IMR-90 (cell line): ENCODE measurements at regions not wholly inside any gene's neighbourhood (a gene's known extent, or its start where the extent isn't known, plus 50 kb on each side); places are given as distances from the start of the nearest gene placed in this dataset.

Experiments
- ATAC-seq: fragments of 200-7000 bp; cut with Tn5 transposase; 2 replicates; pipeline ENCODE4 v1.9.1; 2020; ENCODE audit warnings: low read depth, mild to moderate bottlenecking, moderate library complexity
- BruUV-seq: library from RNA; stranded (reverse); fragments of 400-500 nt; replicated peaks from 2 replicates; lab custom pipeline; 2021; lab: Mats Ljungman, UMichigan
- CTCF ChIA-PET: fragments of 300-600 bp; formaldehyde crosslinking; extraction: SDS; loops from one replicate; lab custom pipeline; 2021; ENCODE audit warnings: antibody characterized with exemption; lab: Yijun Ruan, JAX
- POLR2A ChIA-PET: fragments of 300-600 bp; sonication (Branson Sonifier 250); formaldehyde crosslinking; loops from one replicate; lab custom pipeline; 2022; ENCODE audit warnings: antibody characterized with exemption; ENCODE audit not compliant: unreplicated experiment; lab: Charles Lee
- DNase-seq: peaks from one replicate; pipeline ENCODE4 v3.0.0; 2013
- H2AFZ ChIP-seq: replicated peaks from 2 replicates; pipeline ENCODE3; 2013; ENCODE audit warnings: low read length, mild to moderate bottlenecking; ENCODE audit not compliant: poor library complexity
- H2AK5ac ChIP-seq: 2 replicates; pipeline ENCODE4 v1.6.1; 2013; ENCODE audit warnings: low read depth, low read length, inconsistent platforms
- H2AK9ac ChIP-seq: replicated peaks from 2 replicates; pipeline ENCODE3; 2013; ENCODE audit warnings: mild to moderate bottlenecking, low read depth, low read length, moderate library complexity; ENCODE audit not compliant: poor library complexity
- H2BK120ac ChIP-seq: 2 replicates; pipeline ENCODE4 v1.6.1; 2013; ENCODE audit warnings: low read depth, low read length, inconsistent platforms
- H2BK15ac ChIP-seq: 3 replicates; pipeline ENCODE4 v1.6.1; 2013; ENCODE audit warnings: low read depth, low read length, inconsistent platforms
- H2BK20ac ChIP-seq: 2 replicates; pipeline ENCODE4 v1.6.1; 2013; ENCODE audit warnings: low read depth, mild to moderate bottlenecking, inconsistent platforms, low read length, moderate library complexity
- H2BK5ac ChIP-seq: 2 replicates; pipeline ENCODE4 v1.6.1; 2013; ENCODE audit warnings: mild to moderate bottlenecking, low read depth, low read length, inconsistent platforms; ENCODE audit not compliant: poor library complexity, severe bottlenecking
- H3K14ac ChIP-seq: replicated peaks from 2 replicates; pipeline ENCODE4 v1.6.1; 2013; ENCODE audit warnings: low read depth, low read length, inconsistent platforms
- H3K18ac ChIP-seq: 2 replicates; pipeline ENCODE4 v1.6.1; 2013; ENCODE audit warnings: low read depth, low read length, control low read depth
- H3K23ac ChIP-seq: 2 replicates; pipeline ENCODE4 v1.6.1; 2013; ENCODE audit warnings: low read depth, low read length, inconsistent platforms
- H3K27ac ChIP-seq: 2 replicates; pipeline ENCODE4 v1.5.1; 2013; ENCODE audit warnings: mild to moderate bottlenecking, control low read depth, low read length; ENCODE audit not compliant: insufficient read depth
- H3K27me3 ChIP-seq: 2 replicates; pipeline ENCODE4 v1.6.1; 2013; ENCODE audit warnings: low read length; ENCODE audit not compliant: control insufficient read depth, insufficient read depth
- H3K36me3 ChIP-seq: 2 replicates; pipeline ENCODE4 v1.6.1; 2013; ENCODE audit warnings: low read length, mixed read lengths; ENCODE audit not compliant: control insufficient read depth, insufficient read depth
- H3K4ac ChIP-seq: 2 replicates; pipeline ENCODE4 v1.6.1; 2013; ENCODE audit warnings: low read depth, low read length, inconsistent platforms
- H3K4me1 ChIP-seq: 2 replicates; pipeline ENCODE4 v1.6.1; 2013; ENCODE audit warnings: low read length, mixed read lengths; ENCODE audit not compliant: control insufficient read depth, insufficient read depth
- H3K4me2 ChIP-seq: 2 replicates; pipeline ENCODE4 v1.6.1; 2013; ENCODE audit warnings: low read depth, mild to moderate bottlenecking, control low read depth, low read length, moderate library complexity
- H3K4me3 ChIP-seq: 2 replicates; pipeline ENCODE4 v1.5.1; 2013; ENCODE audit warnings: low read depth, mild to moderate bottlenecking, control low read depth, low read length, moderate library complexity; ENCODE audit not compliant: insufficient read depth
- H3K56ac ChIP-seq: 2 replicates; pipeline ENCODE4 v1.6.1; 2013; ENCODE audit warnings: low read length, inconsistent platforms; ENCODE audit not compliant: insufficient read depth; ENCODE audit errors: extremely low read depth
- H3K79me1 ChIP-seq, 2 experiments: 2 replicates each; pipeline ENCODE4 v1.6.1; 2013; ENCODE audit warnings: low read length in 2 of 2, inconsistent platforms in 1 of 2, low read depth in 1 of 2
- H3K9ac ChIP-seq: 2 replicates; pipeline ENCODE4 v1.6.1; 2013; ENCODE audit warnings: low read depth, low read length, control low read depth
- H3K9me1 ChIP-seq: 2 replicates; pipeline ENCODE4 v1.6.1; 2013; ENCODE audit warnings: low read length, inconsistent platforms; ENCODE audit not compliant: insufficient read depth
- H3K9me3 ChIP-seq: 2 replicates; pipeline ENCODE4 v1.6.1; 2013; ENCODE audit warnings: low read length; ENCODE audit not compliant: control insufficient read depth, insufficient read depth
- H4K20me1 ChIP-seq: 2 replicates; pipeline ENCODE4 v1.6.1; 2013; ENCODE audit warnings: low read length, inconsistent platforms; ENCODE audit not compliant: insufficient read depth
- H4K5ac ChIP-seq: 2 replicates; pipeline ENCODE4 v1.6.1; 2013; ENCODE audit warnings: mild to moderate bottlenecking, low read depth, low read length, control low read depth
- H4K8ac ChIP-seq, 2 experiments: 2 replicates each; pipeline ENCODE4 v1.6.1; 2013; ENCODE audit warnings: low read depth in 2 of 2, low read length in 2 of 2, control low read depth in 1 of 2, inconsistent platforms in 1 of 2
- H4K91ac ChIP-seq: 2 replicates; pipeline ENCODE4 v1.6.1; 2013; ENCODE audit warnings: low read depth, low read length, inconsistent platforms; ENCODE audit not compliant: insufficient read depth
- CEBPB ChIP-seq: IDR thresholded peaks from 2 replicates; pipeline ENCODE4 v1.6.1; 2012; ENCODE audit warnings: low read depth, low read length, improper control_type of control experiment
- CHD1 ChIP-seq: IDR thresholded peaks from 2 replicates; pipeline ENCODE4 v1.6.1; 2012; ENCODE audit warnings: low read depth, low read length, improper control_type of control experiment
- CTCF ChIP-seq: conservative IDR thresholded peaks from 2 replicates; pipeline ENCODE4 v1.5.1; 2012; ENCODE audit warnings: mild to moderate bottlenecking, low read depth, low read length, improper control_type of control experiment
- ELK1 ChIP-seq: fragments of 150-350 bp; IDR thresholded peaks from 2 replicates; pipeline ENCODE4 v1.6.1; 2016; ENCODE audit warnings: low read depth, mild to moderate bottlenecking, low read length, moderate library complexity, borderline replicate concordance
- FOS ChIP-seq: fragments of 150-350 bp; IDR thresholded peaks from 2 replicates; pipeline ENCODE4 v1.6.1; 2016; ENCODE audit warnings: low read depth, low read length
- MAFK ChIP-seq: IDR thresholded peaks from 2 replicates; pipeline ENCODE4 v1.6.1; 2012; ENCODE audit warnings: low read depth, low read length, improper control_type of control experiment
- MAZ ChIP-seq: IDR thresholded peaks from 2 replicates; pipeline ENCODE4 v1.6.1; 2012; ENCODE audit warnings: low read depth, mild to moderate bottlenecking, low read length, improper control_type of control experiment, moderate library complexity, borderline replicate concordance
- MXI1 ChIP-seq: IDR thresholded peaks from 2 replicates; pipeline ENCODE4 v1.6.1; 2012; ENCODE audit warnings: low read depth, mild to moderate bottlenecking, low read length, moderate library complexity, borderline replicate concordance
- POLR2A ChIP-seq: IDR thresholded peaks from 2 replicates; pipeline ENCODE4 v1.6.1; 2012; ENCODE audit warnings: mild to moderate bottlenecking, low read depth, low read length
- USF2 ChIP-seq: fragments of 150-350 bp; IDR thresholded peaks from 2 replicates; pipeline ENCODE4 v1.6.1; 2017; ENCODE audit warnings: mild to moderate bottlenecking, antibody characterized with exemption, low read length, low read depth
- WGBS, 2 experiments: methylation state at CpG; one replicate each; pipeline versions ENCODE4 v1.1.5 to v1.1.7; 2013; ENCODE audit warnings: missing lambda C conversion rate in 2 of 2; ENCODE audit not compliant: insufficient read length in 1 of 2; ENCODE audit errors: extremely low coverage in 2 of 2; 5-methylcytosine and 5-hydroxymethylcytosine counted together
- dilution Hi-C: fragments of 300-500 bp; cut with HindIII; formaldehyde crosslinking; loops from one replicate; pipeline ENCODE4 v1.14.3; 2018; ENCODE audit warnings: low sequenced_read_pairs; ENCODE audit not compliant: unreplicated experiment
- in situ Hi-C: fragments of 300-500 bp; cut with MboI; formaldehyde crosslinking; loops from 3 replicates; pipeline ENCODE4 v1.14.3; 2019; ENCODE audit warnings: low sequenced_read_pairs, inconsistent platforms, mixed read lengths
- intact Hi-C: fragments of 100-400 bp; cut with micrococcal nuclease; formaldehyde crosslinking; loops from 2 replicates; pipeline ENCODE4 v1.10.0; 2022

- no peak overlapping the region for H3K56ac ChIP-seq
- H3K14ac ChIP-seq, result no peak overlapping the region
- H3K9me3 ChIP-seq, result no peaks in the 10 kb centered on the region
- in situ Hi-C loops (no loop called here), intact Hi-C loops (no loop called here), dilution Hi-C loops (no loop called here)
- ChIA-PET CTCF (no interaction called here), POLR2A (no interaction called here)
- H4K20me1 ChIP-seq, result no peaks in the 10 kb centered on the region
- BruUV-seq, result no TSS peak
- no peak overlapping the region for H2BK20ac ChIP-seq
- no peak overlapping the region for H3K4me3 ChIP-seq
- TF ChIP-seq POLR2A, result no peak
- TF ChIP-seq MAFK, result no peak
- TF ChIP-seq MXI1, result no peak
- no peak for TF ChIP-seq CHD1
- TF ChIP-seq USF2, result no peak
- no peak for TF ChIP-seq CTCF
- no peak for TF ChIP-seq CEBPB
- no peak for TF ChIP-seq MAZ
- no peak for TF ChIP-seq ELK1
- TF ChIP-seq FOS, result no peak
- H4K5ac ChIP-seq, result no peak overlapping the region
- no peak overlapping the region for H4K91ac ChIP-seq
- H2AFZ ChIP-seq, result no peak overlapping the region
- H2BK5ac ChIP-seq, result no peak overlapping the region
- H3K18ac ChIP-seq, result no peak overlapping the region
- no peaks in the 10 kb centered on the region for H3K27me3 ChIP-seq
- H3K9me1 ChIP-seq, result 0 out of 2 replicates have a peak, but pooled peaks cover under 1% of the 10 kb centered on the region
- no peak overlapping the region for H2BK15ac ChIP-seq
- no peaks in the 10 kb centered on the region for H3K79me1 ChIP-seq
- H2BK120ac ChIP-seq, result no peak overlapping the region
- H3K4me1 ChIP-seq, result peaks cover 2% of the 10 kb centered on the region; the same call in 1 of the 2 replicates
- H3K27ac ChIP-seq, result no peak overlapping the region
- H4K8ac ChIP-seq, result no peak overlapping the region
- H2AK5ac ChIP-seq, result no peak overlapping the region
- no peaks in the 10 kb centered on the region for H3K36me3 ChIP-seq
- no peak overlapping the region for H3K9ac ChIP-seq
- ATAC-seq (no peak), DNase-seq (no peak)
- H3K23ac ChIP-seq, result no peak overlapping the region
- H3K4me2 ChIP-seq, result no peak overlapping the region
- H2AK9ac ChIP-seq, result no peak overlapping the region
- WGBS, 2 experiments, result no CpG with 5 or more reads among the region's 3 CpGs
- no peak overlapping the region for H3K4ac ChIP-seq
Observed at GRCh38 chr5:58037899-58038298, 422.0 kb downstream of the PLK2 start.
